ENCODE measurements at regions not wholly inside any gene's neighbourhood (a gene's known extent, or its start where the extent isn't known, plus 50 kb on each side); places are given as distances from the start of the nearest gene placed in this dataset.

GRCh38 chr7:153432063-153432462 lies 620.1 kb upstream of the DPP6 start:
- H3K4me3 ChIP-seq (ENCODE audit: low read depth, low read length) = no peak overlapping the region
- H3K36me3 ChIP-seq (ENCODE audit: control insufficient read depth in 2 of 2, insufficient read depth in 1 of 2, low read length in 2 of 2) = no peaks in the 10 kb centered on the region
- no peaks in the 10 kb centered on the region for H3K4me1 ChIP-seq (ENCODE audit: control insufficient read depth, insufficient read depth, low read length)
- H3K9me3 ChIP-seq (ENCODE audit: control insufficient read depth, insufficient read depth, low read depth, low read length) = no peaks in the 10 kb centered on the region
- ChIA-PET POLR2A (no interaction called here), CTCF (no interaction called here)
- TF ChIP-seq ZNF433 (tag by site-specific recombination; IDR thresholded peaks at IDR 0.05; ENCODE audit: low read depth) = no peak
- TF ChIP-seq ZNF624 (tag by site-specific recombination; IDR thresholded peaks at IDR 0.05) = no peak
- no peak for TF ChIP-seq MZF1 (tag by site-specific recombination; IDR thresholded peaks at IDR 0.05; ENCODE audit: borderline replicate concordance)
- TF ChIP-seq ZBTB20 (tag by site-specific recombination; IDR thresholded peaks at IDR 0.05) = no peak
- no peak for TF ChIP-seq ZNF19 (tag by site-specific recombination; IDR thresholded peaks at IDR 0.05; ENCODE audit: low read depth)
- TF ChIP-seq ZNF239 (tag by site-specific recombination; IDR thresholded peaks at IDR 0.05) = no peak
- TF ChIP-seq PATZ1 (tag by site-specific recombination; IDR thresholded peaks at IDR 0.05) = no peak
- no peak for TF ChIP-seq GLIS1 (tag by site-specific recombination; IDR thresholded peaks at IDR 0.05)
- TF ChIP-seq ZNF23 (tag by site-specific recombination; IDR thresholded peaks at IDR 0.05; ENCODE audit: borderline replicate concordance) = no peak
- no peak for TF ChIP-seq EGR2 (tag by site-specific recombination; IDR thresholded peaks at IDR 0.05; ENCODE audit: low read depth)
- TF ChIP-seq ZNF221 (tag by site-specific recombination; IDR thresholded peaks at IDR 0.05; ENCODE audit: borderline replicate concordance) = no peak
- TF ChIP-seq ZNF202 (tag by site-specific recombination; IDR thresholded peaks at IDR 0.05; ENCODE audit: borderline replicate concordance) = no peak
- no peak for TF ChIP-seq SETDB1 (IDR thresholded peaks at IDR 0.05; ENCODE audit: insufficient read length, low read length)
- TF ChIP-seq ZNF404 (tag by site-specific recombination; IDR thresholded peaks at IDR 0.05) = no peak
- TF ChIP-seq GLI4 (tag by site-specific recombination; IDR thresholded peaks at IDR 0.05) = no peak
- TF ChIP-seq ZNF623 (tag by site-specific recombination; IDR thresholded peaks at IDR 0.05) = no peak
- H3K27ac ChIP-seq (ENCODE audit: extremely low read depth, low read depth, low read length) = no peak overlapping the region

GRCh38 chr7:153433223-153433622 lies 619.0 kb upstream of the DPP6 start:
- POLR2A ChIA-PET = no interaction called here
- CTCF ChIA-PET = no interaction called here
- no peak overlapping the region for H3K4me3 ChIP-seq (ENCODE audit: low read depth, low read length)
- no peak for TF ChIP-seq EGR2 (tag by site-specific recombination; IDR thresholded peaks at IDR 0.05; ENCODE audit: low read depth)
- TF ChIP-seq ZFHX2 (tag by site-specific recombination; conservative IDR thresholded peaks at IDR 0.05) = no peak
- no peak for TF ChIP-seq ZSCAN30 (tag by site-specific recombination; IDR thresholded peaks at IDR 0.05)
- no peak for TF ChIP-seq GLIS1 (tag by site-specific recombination; IDR thresholded peaks at IDR 0.05)
- TF ChIP-seq ZNF391 (tag by site-specific recombination; IDR thresholded peaks at IDR 0.05; ENCODE audit: borderline replicate concordance, low read depth) = no peak
- TF ChIP-seq ELK4 (IDR thresholded peaks at IDR 0.05; ENCODE audit: borderline replicate concordance, low read depth, low read length) = no peak
- TF ChIP-seq ZNF133 (tag by site-specific recombination; IDR thresholded peaks at IDR 0.05) = no peak
- TF ChIP-seq KLF17 (tag by site-specific recombination; IDR thresholded peaks at IDR 0.05) = no peak
- TF ChIP-seq CTCF (tag by site-specific recombination; IDR thresholded peaks at IDR 0.05) = no peak
- no peak for TF ChIP-seq REPIN1 (tag by site-specific recombination; IDR thresholded peaks at IDR 0.05; ENCODE audit: low read depth)
- no peak for TF ChIP-seq OSR2 (tag by site-specific recombination; IDR thresholded peaks at IDR 0.05)
- no peak for TF ChIP-seq SETDB1 (IDR thresholded peaks at IDR 0.05; ENCODE audit: insufficient read length, low read length)
- TF ChIP-seq KLF10 (tag by site-specific recombination; IDR thresholded peaks at IDR 0.05) = no peak
- no peak for TF ChIP-seq ZNF791 (tag by site-specific recombination; IDR thresholded peaks at IDR 0.05)
- TF ChIP-seq ZNF280D (tag by site-specific recombination; IDR thresholded peaks at IDR 0.05) = no peak

More at GRCh38 chr7:153433223-153433622, 619.0 kb upstream of the DPP6 start:
- no peaks in the 10 kb centered on the region for H3K9me3 ChIP-seq (ENCODE audit: control insufficient read depth, insufficient read depth, low read depth, low read length)
- no peak overlapping the region for H3K27ac ChIP-seq (ENCODE audit: extremely low read depth, low read depth, low read length)
- H3K4me1 ChIP-seq (ENCODE audit: control insufficient read depth, insufficient read depth, low read length) = no peaks in the 10 kb centered on the region
- H3K36me3 ChIP-seq (ENCODE audit: control insufficient read depth in 2 of 2, insufficient read depth in 1 of 2, low read length in 2 of 2) = no peaks in the 10 kb centered on the region
